ENCODE measurements at regions not wholly inside any gene's neighbourhood (a gene's known extent, or its start where the extent isn't known, plus 50 kb on each side); places are given as distances from the start of the nearest gene placed in this dataset.
"Not testable (repeated sequence)": the region's sequence is repeated elsewhere in the genome, so short reads cannot be mapped to it uniquely, and the experiment has no call there.

DNA sequence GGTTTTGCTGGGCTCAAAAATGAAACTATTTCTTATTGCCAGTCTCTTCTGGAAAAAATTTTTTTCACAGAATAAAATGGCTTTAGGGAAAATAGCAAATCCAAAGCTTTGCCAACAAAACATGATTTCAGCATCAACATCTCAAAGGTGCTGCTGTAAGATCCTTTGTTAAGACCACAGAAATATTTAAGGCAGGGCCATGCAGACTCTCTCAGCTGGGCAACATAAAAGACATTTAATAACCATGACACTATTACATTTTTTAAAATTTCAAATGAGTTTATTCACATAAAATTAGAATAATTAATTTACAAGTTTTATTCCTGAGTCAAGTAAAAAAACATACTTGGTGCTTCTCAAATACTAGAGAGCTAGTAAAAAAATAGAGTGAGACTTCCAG, 527.1 kb upstream of the DPPA4 start:
- no peak overlapping the region for H3K4me3 Mint-ChIP-seq
- no peak overlapping the region for H3K27ac Mint-ChIP-seq
- no peaks in the 10 kb centered on the region for H3K27me3 Mint-ChIP-seq
- peaks cover 28% of the 10 kb centered on the region for H3K9me3 Mint-ChIP-seq
- no peaks in the 10 kb centered on the region for H3K36me3 Mint-ChIP-seq (ENCODE audit: low read depth)
- no peaks in the 10 kb centered on the region for H3K4me1 Mint-ChIP-seq (ENCODE audit: low read depth)
- intact Hi-C loops (cut with micrococcal nuclease): no loop called here

DNA sequence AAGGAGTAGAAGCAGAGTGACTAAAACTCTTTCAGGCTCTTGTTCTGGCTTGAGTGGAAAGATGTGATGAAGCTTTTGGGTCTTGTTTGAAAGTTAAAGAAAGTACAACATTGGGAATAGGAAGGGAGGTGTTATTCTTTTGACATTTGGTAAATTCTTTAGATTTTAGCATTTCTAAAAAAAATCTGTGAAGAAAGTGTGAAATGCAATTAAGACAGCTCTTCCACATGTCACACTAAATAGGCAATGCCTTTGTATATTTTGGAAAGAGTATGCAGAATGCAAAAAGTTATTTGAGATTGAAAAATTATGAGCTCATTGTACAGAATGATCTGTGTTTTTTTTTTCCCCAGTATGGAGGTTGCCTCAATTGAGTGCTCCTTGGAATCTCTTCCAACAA, 532.2 kb upstream of the DPPA4 start:
- Mint-ChIP-seq H3K27me3 (no peaks in the 10 kb centered on the region), H3K27ac (no peak overlapping the region), H3K4me3 (no peak overlapping the region), H3K36me3 (ENCODE audit: low read depth) (no peaks in the 10 kb centered on the region), H3K4me1 (ENCODE audit: low read depth) (no peaks in the 10 kb centered on the region), H3K9me3 (peaks cover 11% of the 10 kb centered on the region)
- intact Hi-C loops (cut with micrococcal nuclease): no loop called here

DNA sequence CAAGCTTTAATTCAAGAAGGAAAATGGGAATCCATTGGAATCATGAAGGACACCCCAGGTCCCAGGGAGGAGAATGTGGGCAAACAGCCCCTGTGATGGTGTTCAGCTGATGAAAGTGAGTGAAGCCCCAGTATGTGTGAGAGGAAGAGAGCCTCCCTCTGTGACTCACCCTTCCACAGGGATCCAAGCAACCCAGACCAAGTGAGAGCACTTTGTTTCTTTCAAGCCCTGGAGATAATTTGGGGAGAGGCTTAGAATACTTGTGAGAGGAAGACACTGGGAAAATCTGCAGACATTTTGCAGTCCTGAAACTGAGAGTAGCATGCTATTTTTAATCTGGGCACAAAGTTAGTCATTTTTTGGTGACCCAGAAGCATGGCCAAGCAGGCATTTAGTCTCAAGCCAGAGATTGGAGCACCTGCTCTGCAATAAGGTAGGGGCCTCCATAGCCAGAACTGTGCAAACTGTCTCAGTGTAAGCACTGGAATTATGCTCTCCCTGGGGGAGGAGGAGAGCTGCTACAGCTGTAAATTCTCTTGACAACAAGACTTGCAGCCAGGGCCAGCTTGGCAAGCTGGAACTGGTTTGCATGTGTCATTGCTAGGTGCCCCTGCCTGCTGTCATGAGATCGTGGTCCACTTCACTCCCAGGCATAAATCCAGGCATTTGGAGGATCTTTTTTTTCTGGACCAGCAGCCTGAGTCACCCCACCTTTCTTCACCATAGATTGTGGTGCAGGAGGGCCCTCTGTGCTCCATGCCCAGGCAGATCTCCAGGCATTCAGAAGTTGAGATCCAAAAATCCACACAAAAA, 537.8 kb upstream of the DPPA4 start:
- no peaks in the 10 kb centered on the region for H3K36me3 Mint-ChIP-seq (ENCODE audit: low read depth)
- intact Hi-C loops (cut with micrococcal nuclease): no loop called here
- H3K4me1 Mint-ChIP-seq (ENCODE audit: low read depth): no peaks in the 10 kb centered on the region
- H3K4me3 Mint-ChIP-seq: no peak overlapping the region
- peaks cover 37% of the 10 kb centered on the region for H3K9me3 Mint-ChIP-seq
- no peak overlapping the region for H3K27ac Mint-ChIP-seq
- no peaks in the 10 kb centered on the region for H3K27me3 Mint-ChIP-seq

DNA sequence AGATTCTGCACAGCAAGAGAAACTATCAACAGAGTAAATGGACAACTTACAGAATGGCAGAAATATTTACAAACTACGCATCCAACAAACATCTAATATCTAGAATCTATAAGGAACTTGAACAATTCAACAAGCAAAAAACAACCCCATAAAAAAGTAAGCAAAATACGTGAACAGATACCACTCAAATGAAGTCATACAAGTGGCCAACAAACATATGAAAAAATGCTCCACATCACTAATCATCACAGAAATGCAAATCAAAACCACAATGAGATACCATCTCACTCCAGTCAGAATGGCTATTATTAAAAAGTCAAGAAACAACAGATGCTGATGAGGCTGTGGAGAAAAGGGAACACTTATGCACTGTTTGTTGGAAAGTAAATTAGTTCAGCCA, 540.3 kb upstream of the DPPA4 start:
- H3K4me1 Mint-ChIP-seq (ENCODE audit: low read depth); H3K27me3 Mint-ChIP-seq; intact Hi-C loops (cut with micrococcal nuclease); H3K27ac Mint-ChIP-seq; H3K36me3 Mint-ChIP-seq (ENCODE audit: low read depth); H3K4me3 Mint-ChIP-seq: not testable (repeated sequence)
- peaks cover 45% of the 10 kb centered on the region for H3K9me3 Mint-ChIP-seq

DNA sequence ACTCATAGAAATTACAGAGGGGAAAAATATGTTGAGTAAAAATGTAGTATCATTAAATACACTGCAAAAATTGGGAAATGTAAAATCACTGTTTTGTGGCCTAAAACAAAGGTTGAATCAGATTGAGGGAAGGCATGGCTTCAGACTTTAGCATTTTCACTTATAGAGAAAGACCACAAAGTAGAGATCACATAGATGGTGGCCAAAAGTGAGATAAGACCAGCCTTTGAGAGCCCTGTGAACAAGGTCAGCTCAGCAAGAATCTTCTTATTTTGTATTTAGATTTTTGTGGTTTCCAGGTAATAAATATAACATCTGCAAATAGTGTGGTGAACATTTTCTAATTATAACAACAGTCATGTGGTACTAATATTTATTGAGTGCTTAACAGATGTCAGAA, 544.8 kb upstream of the DPPA4 start:
- intact Hi-C loops (cut with micrococcal nuclease): no loop called here
- Mint-ChIP-seq H3K9me3 (peaks cover 37% of the 10 kb centered on the region), H3K27me3 (no peaks in the 10 kb centered on the region), H3K36me3 (ENCODE audit: low read depth) (no peaks in the 10 kb centered on the region), H3K4me1 (ENCODE audit: low read depth) (no peaks in the 10 kb centered on the region), H3K27ac (no peak overlapping the region), H3K4me3 (no peak overlapping the region)

DNA sequence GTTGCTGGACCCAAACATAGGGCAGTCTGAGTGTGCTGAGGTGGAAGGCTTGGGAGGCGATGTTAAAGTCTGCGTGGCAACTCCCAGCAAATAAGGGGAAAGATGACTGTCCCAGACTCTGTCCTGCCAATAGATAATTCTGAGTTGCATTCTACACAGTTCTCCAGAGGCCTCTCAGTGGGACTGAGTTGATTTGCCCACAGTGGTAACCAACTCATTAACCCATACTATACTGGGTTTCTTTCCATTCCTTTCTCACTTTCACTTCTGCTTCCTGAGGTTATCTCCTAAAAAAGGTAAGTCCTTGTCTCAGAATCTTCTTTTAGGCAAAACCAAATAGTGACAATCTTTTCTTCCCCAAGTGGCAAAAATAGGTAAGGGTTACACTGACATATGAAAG, 549.9 kb upstream of the DPPA4 start:
- H3K27me3 Mint-ChIP-seq: no peaks in the 10 kb centered on the region
- peaks cover 31% of the 10 kb centered on the region for H3K9me3 Mint-ChIP-seq
- no peak overlapping the region for H3K27ac Mint-ChIP-seq
- H3K4me3 Mint-ChIP-seq: no peak overlapping the region
- intact Hi-C loops (cut with micrococcal nuclease): no loop called here
- no peaks in the 10 kb centered on the region for H3K4me1 Mint-ChIP-seq (ENCODE audit: low read depth)
- H3K36me3 Mint-ChIP-seq (ENCODE audit: low read depth): no peaks in the 10 kb centered on the region

DNA sequence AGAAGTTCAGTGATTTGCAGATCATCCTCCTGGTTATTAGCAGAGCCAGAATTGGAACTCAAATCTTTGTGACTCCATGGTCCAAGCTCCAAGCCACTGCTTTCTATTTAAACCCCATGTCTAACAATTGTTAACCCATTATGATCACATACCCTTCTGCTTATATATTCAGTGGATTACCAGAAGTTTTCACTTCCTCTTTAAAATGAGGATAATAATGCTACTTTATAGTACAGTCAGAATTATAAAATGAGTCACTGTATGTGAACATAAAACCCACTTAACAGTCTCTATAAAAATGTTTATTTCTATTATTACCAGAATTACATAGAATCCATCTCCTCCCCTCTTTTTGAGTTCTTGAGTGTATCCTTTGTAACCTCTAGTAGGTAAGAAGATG, 550.7 kb upstream of the DPPA4 start:
- no peak overlapping the region for H3K27ac Mint-ChIP-seq
- no peaks in the 10 kb centered on the region for H3K4me1 Mint-ChIP-seq (ENCODE audit: low read depth)
- peaks cover 32% of the 10 kb centered on the region for H3K9me3 Mint-ChIP-seq
- H3K36me3 Mint-ChIP-seq (ENCODE audit: low read depth): no peaks in the 10 kb centered on the region
- intact Hi-C loops (cut with micrococcal nuclease): no loop called here
- no peaks in the 10 kb centered on the region for H3K27me3 Mint-ChIP-seq
- no peak overlapping the region for H3K4me3 Mint-ChIP-seq

DNA sequence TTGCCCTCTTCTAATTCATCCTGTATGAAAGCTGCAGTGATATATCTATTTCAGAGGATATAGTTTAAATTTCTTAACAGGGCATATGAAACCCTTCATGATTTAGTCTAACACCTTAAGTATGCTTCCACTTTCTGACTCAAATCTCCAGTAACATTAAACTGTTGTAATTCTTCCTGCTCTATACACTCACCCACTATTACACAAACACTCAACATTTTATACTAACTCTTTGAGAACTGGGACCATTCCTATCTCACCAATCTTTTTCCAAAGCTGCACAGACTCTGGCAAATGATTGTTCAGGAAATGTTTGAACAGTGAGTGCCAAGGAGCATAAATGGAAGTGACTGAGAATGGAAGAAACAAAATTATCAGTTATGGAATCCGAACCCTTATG, 560.4 kb upstream of the DPPA4 start:
- no peaks in the 10 kb centered on the region for H3K4me1 Mint-ChIP-seq (ENCODE audit: low read depth)
- H3K4me3 Mint-ChIP-seq: no peak overlapping the region
- H3K9me3 Mint-ChIP-seq: no peaks in the 10 kb centered on the region
- intact Hi-C loops (cut with micrococcal nuclease): no loop called here
- H3K27ac Mint-ChIP-seq: no peak overlapping the region
- no peaks in the 10 kb centered on the region for H3K36me3 Mint-ChIP-seq (ENCODE audit: low read depth)
- H3K27me3 Mint-ChIP-seq: no peaks in the 10 kb centered on the region

DNA sequence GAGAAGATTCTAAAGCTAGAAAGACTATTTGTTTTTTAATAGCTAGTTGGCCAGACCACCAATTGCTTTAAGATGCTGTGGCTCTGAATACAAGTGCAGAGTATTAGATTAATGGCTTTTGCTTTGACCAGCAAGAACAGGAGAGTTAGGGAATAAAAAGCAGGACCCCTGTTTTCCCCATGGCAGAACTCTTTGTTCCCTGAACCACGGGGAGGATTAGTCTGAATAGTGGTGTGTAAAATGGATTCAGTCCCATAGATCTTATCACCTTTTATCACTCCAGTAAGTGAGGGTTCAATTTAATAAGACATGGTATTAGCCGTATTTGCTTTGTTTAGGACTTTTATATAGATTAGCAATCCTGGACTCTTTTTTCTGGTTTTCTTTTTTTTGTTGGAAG, 562.6 kb upstream of the DPPA4 start:
- no peaks in the 10 kb centered on the region for H3K27me3 Mint-ChIP-seq
- no peaks in the 10 kb centered on the region for H3K9me3 Mint-ChIP-seq
- no peaks in the 10 kb centered on the region for H3K36me3 Mint-ChIP-seq (ENCODE audit: low read depth)
- intact Hi-C loops (cut with micrococcal nuclease): no loop called here
- H3K4me3 Mint-ChIP-seq: no peak overlapping the region
- H3K4me1 Mint-ChIP-seq (ENCODE audit: low read depth): no peaks in the 10 kb centered on the region
- no peak overlapping the region for H3K27ac Mint-ChIP-seq

DNA sequence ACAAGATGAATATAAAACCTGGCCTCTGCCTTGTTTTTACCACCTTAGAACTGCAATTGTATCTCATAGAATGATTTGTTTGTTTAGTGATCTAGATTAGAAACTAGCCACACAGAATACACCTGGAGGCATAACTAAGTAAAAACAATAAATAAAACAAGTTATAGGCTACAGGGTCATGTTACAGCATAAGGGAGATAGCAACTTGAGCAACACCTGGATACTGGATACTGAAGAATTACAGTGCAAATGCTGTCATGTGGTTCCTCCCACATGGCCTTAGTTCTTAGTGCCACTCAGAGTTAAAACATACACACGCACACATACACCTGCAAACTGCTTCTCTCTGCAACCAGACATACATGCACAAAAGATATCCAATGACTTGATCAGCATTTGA, 563.4 kb upstream of the DPPA4 start:
- H3K9me3 Mint-ChIP-seq: no peaks in the 10 kb centered on the region
- H3K27ac Mint-ChIP-seq: no peak overlapping the region
- H3K4me3 Mint-ChIP-seq: no peak overlapping the region
- intact Hi-C loops (cut with micrococcal nuclease): no loop called here
- no peaks in the 10 kb centered on the region for H3K27me3 Mint-ChIP-seq
- no peaks in the 10 kb centered on the region for H3K4me1 Mint-ChIP-seq (ENCODE audit: low read depth)
- H3K36me3 Mint-ChIP-seq (ENCODE audit: low read depth): no peaks in the 10 kb centered on the region

DNA sequence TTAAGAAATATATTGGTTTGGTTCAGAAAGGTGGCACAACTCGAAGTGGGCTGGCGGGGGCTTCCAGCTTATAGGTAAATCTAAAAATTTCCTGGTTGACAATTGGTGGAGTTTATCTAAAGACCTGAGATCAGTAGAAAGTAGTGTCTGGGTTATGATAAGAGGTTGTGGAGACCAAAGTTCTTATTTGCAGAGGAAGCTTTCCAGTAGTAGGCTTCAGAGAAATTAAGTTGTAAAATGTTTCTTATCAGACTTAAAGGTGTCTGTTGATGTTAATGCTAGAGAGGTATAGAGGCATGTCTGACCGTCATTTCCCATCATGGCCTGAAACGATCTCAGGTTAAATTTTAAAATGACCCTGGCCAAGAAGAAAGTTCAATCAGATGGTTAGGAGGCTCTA, 565.2 kb upstream of the DPPA4 start:
- Mint-ChIP-seq H3K27me3 (no peaks in the 10 kb centered on the region), H3K27ac (no peak overlapping the region), H3K4me3 (no peak overlapping the region), H3K4me1 (ENCODE audit: low read depth) (no peaks in the 10 kb centered on the region), H3K36me3 (ENCODE audit: low read depth) (no peaks in the 10 kb centered on the region), H3K9me3 (peaks cover 13% of the 10 kb centered on the region)
- intact Hi-C loops (cut with micrococcal nuclease): no loop called here

DNA sequence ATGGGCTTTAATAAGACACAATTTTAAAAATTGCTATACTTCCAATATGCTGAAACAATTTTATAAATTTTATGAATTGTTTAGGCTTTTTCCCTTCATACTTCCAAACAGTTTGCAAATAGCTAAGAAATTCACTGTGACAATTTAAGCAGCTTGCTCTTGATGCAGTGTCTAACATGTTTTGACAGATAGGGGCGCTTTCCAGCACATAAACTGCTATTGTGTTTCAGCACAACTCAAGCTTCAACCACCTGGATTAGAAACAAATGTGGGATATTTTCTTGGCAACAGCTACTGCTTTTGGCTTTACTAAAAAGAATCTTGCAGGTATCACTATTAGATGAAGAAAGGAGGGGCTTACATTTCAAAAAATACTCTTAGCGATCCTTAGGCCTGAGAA, 565.8 kb upstream of the DPPA4 start:
- H3K27ac Mint-ChIP-seq: no peak overlapping the region
- H3K27me3 Mint-ChIP-seq: no peaks in the 10 kb centered on the region
- no peaks in the 10 kb centered on the region for H3K4me1 Mint-ChIP-seq (ENCODE audit: low read depth)
- intact Hi-C loops (cut with micrococcal nuclease): no loop called here
- H3K9me3 Mint-ChIP-seq: peaks cover 18% of the 10 kb centered on the region
- H3K4me3 Mint-ChIP-seq: no peak overlapping the region
- H3K36me3 Mint-ChIP-seq (ENCODE audit: low read depth): no peaks in the 10 kb centered on the region

DNA sequence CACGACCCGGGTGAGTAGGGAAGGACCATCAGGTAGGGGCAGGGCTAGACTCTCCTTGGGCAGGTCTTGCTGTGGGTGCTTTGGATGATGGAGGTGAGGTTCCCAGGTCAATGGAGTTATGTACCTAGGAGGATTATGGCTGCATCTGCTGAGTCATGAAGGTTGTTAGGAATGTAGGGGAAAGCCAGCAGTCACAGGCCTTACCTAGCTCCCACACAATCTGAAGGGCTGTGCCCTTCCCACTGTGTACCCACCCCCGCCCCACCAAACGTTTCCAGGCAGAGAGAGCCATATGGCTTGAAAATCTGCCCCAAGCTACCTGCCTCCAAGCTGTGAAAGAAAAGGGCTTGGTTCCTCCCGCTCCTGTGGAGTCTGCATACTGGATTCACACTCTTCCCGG, 573.4 kb upstream of the DPPA4 start:
- Mint-ChIP-seq H3K9me3 (peaks cover 66% of the 10 kb centered on the region), H3K4me3 (no peak overlapping the region), H3K36me3 (ENCODE audit: low read depth) (no peaks in the 10 kb centered on the region), H3K27me3 (no peaks in the 10 kb centered on the region), H3K4me1 (ENCODE audit: low read depth) (no peaks in the 10 kb centered on the region), H3K27ac (no peak overlapping the region)
- intact Hi-C loops (cut with micrococcal nuclease): no loop called here

DNA sequence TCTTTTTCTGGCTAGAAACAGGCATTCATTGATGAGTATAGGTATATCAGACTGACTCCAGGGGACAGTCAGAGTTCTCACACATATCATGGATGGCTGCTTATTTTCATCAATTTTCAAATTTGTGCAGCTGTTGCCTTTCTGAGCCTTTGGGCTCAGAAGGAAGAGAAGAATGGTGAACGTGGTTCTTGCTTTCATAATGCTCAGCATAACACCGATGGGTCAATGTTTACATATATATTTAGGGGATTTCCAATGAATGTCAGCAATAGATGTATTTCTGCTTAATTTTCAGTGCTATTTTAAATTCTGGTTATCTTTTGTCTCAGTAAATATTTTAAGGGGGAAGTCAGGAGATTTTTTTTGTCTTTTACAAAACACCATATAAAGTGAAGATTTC, 581.4 kb upstream of the DPPA4 start:
- Mint-ChIP-seq H3K9me3 (peaks cover 33% of the 10 kb centered on the region), H3K27ac (no peak overlapping the region), H3K27me3 (no peaks in the 10 kb centered on the region), H3K36me3 (ENCODE audit: low read depth) (no peaks in the 10 kb centered on the region), H3K4me1 (ENCODE audit: low read depth) (no peaks in the 10 kb centered on the region), H3K4me3 (no peak overlapping the region)
- intact Hi-C loops (cut with micrococcal nuclease): no loop called here

DNA sequence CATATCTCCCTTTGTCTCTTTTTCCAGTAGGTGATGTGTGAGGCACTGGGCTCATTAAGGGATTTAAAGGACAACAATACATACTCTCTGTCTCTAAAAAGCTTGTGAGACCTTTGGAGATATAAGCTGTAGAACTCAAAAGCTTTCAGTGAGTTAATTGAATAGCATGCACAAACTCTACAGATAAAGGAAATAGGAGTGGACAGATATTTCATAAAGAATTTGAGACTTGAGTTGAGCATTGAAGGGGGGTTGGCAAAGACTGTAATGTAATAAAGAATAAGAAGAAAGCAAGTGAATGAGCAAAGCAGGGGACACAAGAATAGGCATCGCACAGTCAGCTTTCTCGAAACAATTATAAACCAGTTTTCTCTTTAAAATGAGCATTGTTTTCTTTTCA, 583.4 kb upstream of the DPPA4 start:
- H3K36me3 Mint-ChIP-seq (ENCODE audit: low read depth): no peaks in the 10 kb centered on the region
- H3K27me3 Mint-ChIP-seq: no peaks in the 10 kb centered on the region
- intact Hi-C loops (cut with micrococcal nuclease): no loop called here
- H3K9me3 Mint-ChIP-seq: peaks cover 31% of the 10 kb centered on the region
- H3K27ac Mint-ChIP-seq: no peak overlapping the region
- no peak overlapping the region for H3K4me3 Mint-ChIP-seq
- no peaks in the 10 kb centered on the region for H3K4me1 Mint-ChIP-seq (ENCODE audit: low read depth)
